ENCODE measurements at regions not wholly inside any gene's neighbourhood (a gene's known extent, or its start where the extent isn't known, plus 50 kb on each side); places are given as distances from the start of the nearest gene placed in this dataset.

GRCh38 chr16:86240716-86241363 lies 269.5 kb upstream of the FOXF1 start:
- no peak for TF ChIP-seq CHD2 (IDR thresholded peaks at IDR 0.05; ENCODE audit: borderline replicate concordance, low read depth, low read length)
- no peak for TF ChIP-seq SMC3 (IDR thresholded peaks at IDR 0.05; ENCODE audit: borderline replicate concordance, low read length)
- TF ChIP-seq CTCF (IDR thresholded peaks at IDR 0.05 in 2 of 3, conservative IDR thresholded peaks at IDR 0.05 in 1 of 3; ENCODE audit: control insufficient read depth in 2 of 3, extremely low read depth in 1 of 3, insufficient read depth in 1 of 3, low read depth in 3 of 3, low read length in 3 of 3) = no peak
- no peak for TF ChIP-seq WRNIP1 (IDR thresholded peaks at IDR 0.05; ENCODE audit: borderline replicate concordance, low read depth, low read length)

Data from GM12878 (cell line).